GM13976 (cell line): ENCODE measurements at regions not wholly inside any gene's neighbourhood (a gene's known extent, or its start where the extent isn't known, plus 50 kb on each side); places are given as distances from the start of the nearest gene placed in this dataset.

ENCODE experiments used
- DNase-seq: peaks from one replicate; pipeline ENCODE4 v3.0.0; 2012; ENCODE audit warnings: low spot score
- CTCF ChIP-seq: IDR thresholded peaks from 2 replicates; pipeline ENCODE4 v1.5.1; 2012; ENCODE audit warnings: borderline replicate concordance, mild to moderate bottlenecking; ENCODE audit not compliant: insufficient read depth; ENCODE audit errors: extremely low read depth, missing control alignments, control extremely low read depth
- in situ Hi-C: fragments of 300-500 bp; cut with MboI; formaldehyde crosslinking; loops from one replicate; pipeline ENCODE4 v1.12.0; 2022; ENCODE audit warnings: low sequenced_read_pairs, mixed read lengths, inconsistent platforms; ENCODE audit not compliant: unreplicated experiment

DNA sequence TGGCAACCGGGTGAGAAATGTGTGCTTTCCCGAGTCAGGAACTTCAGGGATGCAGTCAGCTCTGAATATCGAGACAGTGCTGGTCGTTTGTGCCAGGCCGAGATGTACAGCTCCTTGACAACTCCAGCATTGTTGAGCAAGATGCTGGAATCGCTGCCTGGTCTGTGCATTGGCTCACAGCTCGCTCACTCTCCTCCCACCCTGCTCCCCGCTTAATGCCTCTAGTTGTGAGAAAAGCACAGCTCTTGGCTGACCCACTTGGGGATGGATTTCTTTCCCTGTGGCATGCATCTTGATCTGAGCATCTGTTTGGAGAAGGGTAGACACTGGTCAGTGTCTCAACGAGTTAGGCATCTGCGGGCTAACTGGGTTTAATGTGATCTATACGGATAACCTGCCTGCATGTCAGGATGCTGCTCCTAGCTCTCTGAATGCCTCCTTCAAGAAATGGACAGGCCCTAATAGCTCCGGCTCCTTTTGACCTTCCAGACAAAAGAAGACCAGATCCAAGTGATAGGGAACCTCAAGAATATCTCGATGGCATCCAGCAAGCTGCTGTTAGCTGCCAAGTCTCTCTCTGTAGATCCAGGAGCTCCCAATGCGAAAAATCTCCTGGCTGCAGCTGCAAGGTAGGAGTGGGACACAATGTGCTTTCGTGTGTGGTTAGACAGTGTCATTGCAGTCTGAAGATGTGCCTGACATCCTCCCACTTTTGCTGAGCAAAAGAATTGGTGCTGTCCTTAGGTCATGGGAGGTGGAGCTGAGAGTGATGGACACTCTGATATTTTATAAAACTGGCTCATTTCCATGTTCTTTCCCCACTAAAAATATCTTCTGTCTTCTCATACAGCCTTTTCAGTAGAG is 302.2 kb upstream of the TPM1 start:
- TF ChIP-seq CTCF = no peak
- DNase-seq = no peak
- in situ Hi-C loops = no loop called here

DNA sequence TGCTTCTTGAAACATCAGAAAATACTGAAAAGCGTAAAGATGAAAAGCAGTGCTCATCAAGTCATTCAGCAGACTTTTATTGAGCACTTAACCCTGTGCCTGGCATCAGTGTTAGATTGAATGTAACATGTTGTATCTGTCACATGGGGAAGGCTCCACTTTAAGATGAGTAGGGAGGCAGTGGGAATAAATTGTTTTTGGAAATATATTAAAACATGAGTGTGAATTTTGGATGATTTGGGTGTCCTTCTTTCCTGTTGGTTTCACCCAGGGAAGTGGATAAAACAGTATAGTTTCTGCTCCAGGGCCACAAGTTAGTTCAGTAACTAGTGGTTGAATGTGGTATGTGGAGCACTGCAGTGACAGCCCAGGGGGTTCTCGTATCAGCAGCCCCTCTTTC is 301.4 kb upstream of the TPM1 start:
- TF ChIP-seq CTCF = no peak
- in situ Hi-C loops = no loop called here
- DNase-seq = no peak

DNA sequence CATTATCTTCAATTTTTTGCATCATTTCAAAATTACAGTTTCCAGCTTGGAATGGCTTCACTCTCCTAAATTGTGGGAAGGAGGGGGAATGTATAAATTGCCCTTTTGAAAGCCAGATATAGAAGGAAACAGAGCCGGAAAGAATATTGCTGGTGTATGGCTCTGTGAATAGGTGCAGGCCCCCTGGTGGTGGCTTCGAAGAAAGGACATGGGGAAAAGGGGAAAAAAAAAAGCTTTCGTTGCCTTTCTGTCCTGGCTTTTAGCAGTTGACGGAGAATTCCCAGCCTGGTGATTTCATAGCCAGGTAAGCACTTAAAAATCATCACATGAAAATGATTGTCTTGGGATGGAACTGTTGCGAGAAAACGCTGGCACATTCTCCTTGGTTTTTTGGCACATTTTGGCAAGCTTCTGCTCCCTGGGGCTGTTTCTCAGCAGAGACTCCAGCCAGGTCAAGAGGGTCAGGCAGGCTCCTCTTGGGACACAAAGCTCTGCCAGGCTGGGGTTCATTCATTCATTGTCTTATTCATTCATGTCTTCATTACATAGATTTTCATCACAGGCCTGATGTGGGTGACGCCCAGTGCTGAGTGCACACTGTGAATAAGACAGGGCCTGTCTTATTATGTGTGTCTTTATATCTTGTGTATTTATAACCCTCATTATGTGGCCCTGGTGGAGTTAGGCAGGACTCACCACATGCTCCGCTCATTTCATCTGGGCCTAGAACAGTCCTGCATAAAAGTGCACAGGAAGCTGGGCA is 300.0 kb upstream of the TPM1 start:
- in situ Hi-C loops = no loop called here
- DNase-seq = peak; percentile 67
- peak; percentile 83 for TF ChIP-seq CTCF

DNA sequence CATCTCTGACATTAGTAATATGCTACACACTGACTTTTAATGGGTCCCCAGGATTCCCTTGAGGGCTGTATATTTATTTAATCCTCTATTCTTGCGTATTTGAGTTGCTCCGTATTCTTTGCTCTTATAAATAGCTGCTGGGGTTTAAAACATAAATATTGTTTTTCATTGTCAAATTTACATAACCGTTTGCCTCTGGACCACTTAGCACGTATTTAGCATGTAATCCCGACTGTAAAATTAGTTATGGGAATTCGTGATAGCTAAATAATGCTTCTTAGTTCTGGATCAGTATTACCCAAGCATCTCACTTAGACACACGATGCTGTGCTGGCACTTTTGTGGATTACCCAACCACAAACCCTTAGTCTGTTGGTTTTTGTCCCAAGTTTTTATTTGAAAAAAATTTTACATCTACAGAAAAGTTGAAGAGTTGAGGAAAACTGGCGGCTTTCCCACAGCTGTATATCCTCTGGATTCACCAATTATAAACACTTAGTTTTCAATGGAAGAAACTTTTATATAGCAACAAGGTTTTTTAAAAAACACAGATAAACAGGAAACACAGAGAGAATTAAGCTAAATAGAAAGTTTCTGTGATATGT is 296.8 kb upstream of the TPM1 start:
- in situ Hi-C loops = no loop called here
- DNase-seq = no peak
- no peak for TF ChIP-seq CTCF

DNA sequence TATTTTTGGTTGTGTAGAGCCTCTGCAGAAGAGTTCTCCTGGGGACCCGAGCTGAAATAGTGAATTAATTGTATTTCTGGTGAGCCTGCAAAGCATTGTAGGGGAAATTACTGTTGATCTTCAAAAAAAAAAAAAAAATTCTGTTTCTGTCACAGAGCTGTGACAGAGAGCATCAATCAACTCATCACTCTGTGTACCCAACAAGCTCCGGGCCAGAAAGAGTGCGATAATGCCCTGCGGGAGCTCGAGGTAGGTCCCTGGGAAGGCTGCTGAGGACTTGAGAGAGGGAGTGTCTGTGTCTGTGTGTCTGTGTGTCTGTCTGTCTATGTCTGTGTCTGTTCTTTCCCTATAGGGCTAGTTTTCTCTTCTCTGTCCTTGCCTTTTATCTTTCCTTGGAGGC is 294.4 kb upstream of the TPM1 start:
- in situ Hi-C loops = no loop called here
- no peak for DNase-seq
- no peak for TF ChIP-seq CTCF

DNA sequence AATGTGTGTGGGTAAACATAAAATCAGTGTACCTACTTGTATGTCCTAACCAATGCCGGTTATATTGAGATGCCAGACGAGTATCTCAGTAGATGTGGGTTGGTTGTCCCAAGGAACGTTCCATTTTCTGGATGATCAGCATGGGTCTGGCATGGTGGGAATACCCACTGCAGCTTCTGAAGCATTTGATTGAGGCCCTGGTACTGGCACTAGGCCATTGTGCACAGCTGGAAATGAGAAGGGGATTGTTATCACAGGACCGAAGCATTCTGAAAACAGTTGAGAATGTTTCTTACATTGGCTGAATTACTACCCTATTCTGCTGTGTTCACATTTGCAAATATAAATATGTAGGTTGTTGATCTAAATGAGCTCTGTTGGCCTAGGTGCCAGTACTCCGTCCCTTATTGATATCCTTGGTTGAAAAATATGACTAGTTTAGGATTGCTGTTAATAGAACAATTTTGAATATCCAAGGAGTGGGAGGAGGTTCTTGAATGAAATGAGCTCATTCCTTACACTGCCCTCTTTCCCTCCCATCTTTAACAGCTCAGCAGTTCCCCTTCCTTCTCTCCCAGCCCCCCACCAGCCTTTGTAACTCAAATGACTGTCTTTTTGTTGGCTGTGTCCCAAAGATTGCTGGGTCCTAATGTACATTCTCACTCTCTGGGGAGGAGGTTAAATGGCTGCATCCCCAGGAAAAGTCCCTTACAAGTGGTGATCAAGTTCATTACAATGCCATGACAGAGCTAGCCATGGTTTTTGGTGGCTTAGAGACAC is 293.3 kb upstream of the TPM1 start:
- DNase-seq = no peak
- in situ Hi-C loops = no loop called here
- TF ChIP-seq CTCF = no peak
